HG03354 (cell line): ENCODE measurements at regions not wholly inside any gene's neighbourhood (a gene's known extent, or its start where the extent isn't known, plus 50 kb on each side); places are given as distances from the start of the nearest gene placed in this dataset.
"Not testable (repeated sequence)": the region's sequence is repeated elsewhere in the genome, so short reads cannot be mapped to it uniquely, and the experiment has no call there.

Experiments used
- ATAC-seq: cut with Tn5 transposase; IDR thresholded peaks from one replicate; pipeline ENCODE4 v1.9.1; 2021; ENCODE audit warnings: mild to moderate bottlenecking; ENCODE audit not compliant: unreplicated experiment, poor library complexity, severe bottlenecking

- ATAC-seq = no peak
These were observed 349.1 kb downstream of the ANAPC1 start for GRCh38 chr2:111534910-111535352.

- no peak for ATAC-seq
These were observed 348.6 kb downstream of the ANAPC1 start for GRCh38 chr2:111535404-111535803.

GRCh38 chr2:111537078-111537655 is 346.8 kb downstream of the ANAPC1 start:
- ATAC-seq = no peak

GRCh38 chr2:111539991-111540390 is 344.0 kb downstream of the ANAPC1 start:
- ATAC-seq = not testable (repeated sequence)

GRCh38 chr2:111542120-111542774 is 341.7 kb downstream of the ANAPC1 start:
- ATAC-seq = not testable (repeated sequence)

- not testable (repeated sequence) for ATAC-seq
These were observed 340.0 kb downstream of the ANAPC1 start for GRCh38 chr2:111544006-111544405.

- ATAC-seq = peak; percentile 55
These were observed 338.1 kb downstream of the ANAPC1 start for GRCh38 chr2:111545723-111546431.

- ATAC-seq = not testable (repeated sequence)
These were observed 337.4 kb downstream of the ANAPC1 start for GRCh38 chr2:111546578-111546977.

- ATAC-seq = not testable (repeated sequence)
These were observed 334.8 kb downstream of the ANAPC1 start for GRCh38 chr2:111549174-111549573.

GRCh38 chr2:111551428-111551827 is 332.6 kb downstream of the ANAPC1 start:
- not testable (repeated sequence) for ATAC-seq

- not testable (repeated sequence) for ATAC-seq
These were observed 331.4 kb downstream of the ANAPC1 start for GRCh38 chr2:111552625-111553024.

GRCh38 chr2:111559301-111559700 is 324.7 kb downstream of the ANAPC1 start:
- not testable (repeated sequence) for ATAC-seq

GRCh38 chr2:111559814-111560213 is 324.2 kb downstream of the ANAPC1 start:
- not testable (repeated sequence) for ATAC-seq

GRCh38 chr2:111566068-111566467 is 317.9 kb downstream of the ANAPC1 start:
- not testable (repeated sequence) for ATAC-seq

- not testable (repeated sequence) for ATAC-seq
These were observed 316.8 kb downstream of the ANAPC1 start for GRCh38 chr2:111567233-111567632.

GRCh38 chr2:111569356-111570199 is 314.4 kb downstream of the ANAPC1 start:
- ATAC-seq = not testable (repeated sequence)

GRCh38 chr2:111570300-111571114 is 313.5 kb downstream of the ANAPC1 start:
- ATAC-seq = peak; percentile 69

- ATAC-seq = not testable (repeated sequence)
These were observed 309.2 kb downstream of the ANAPC1 start for GRCh38 chr2:111574803-111575202.
